HG03565 (cell line): ENCODE measurements at regions not wholly inside any gene's neighbourhood (a gene's known extent, or its start where the extent isn't known, plus 50 kb on each side); places are given as distances from the start of the nearest gene placed in this dataset.

Experiments used
- ATAC-seq: cut with Tn5 transposase; IDR thresholded peaks from one replicate; pipeline ENCODE4 v1.9.1; 2021; ENCODE audit warnings: mild to moderate bottlenecking, moderate library complexity; ENCODE audit not compliant: unreplicated experiment

- no peak for ATAC-seq
Measured at GRCh38 chr6:133818320-133818719, 70.6 kb upstream of the TCF21 start.

GRCh38 chr6:133820208-133820607 is 68.7 kb upstream of the TCF21 start:
- ATAC-seq: no peak

DNA sequence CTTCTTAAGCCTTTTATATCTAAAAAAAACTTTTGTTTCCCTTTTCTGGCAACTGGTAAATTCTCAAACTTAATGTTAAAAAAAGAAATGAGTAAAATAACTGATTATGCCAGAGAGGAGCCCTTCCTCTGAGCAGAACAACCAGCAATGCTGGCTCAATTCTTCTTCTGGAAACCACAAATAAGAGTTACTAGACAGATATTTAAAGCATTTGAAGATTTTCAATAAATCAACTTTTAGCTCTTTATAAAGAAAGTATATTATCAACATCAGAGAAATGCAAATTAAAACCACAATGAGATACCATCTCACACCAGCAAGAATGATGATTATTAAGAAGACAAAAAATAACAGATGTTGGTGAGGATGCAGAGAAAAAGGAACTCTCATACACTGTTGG is 61.1 kb upstream of the TCF21 start:
- ATAC-seq: no peak

DNA sequence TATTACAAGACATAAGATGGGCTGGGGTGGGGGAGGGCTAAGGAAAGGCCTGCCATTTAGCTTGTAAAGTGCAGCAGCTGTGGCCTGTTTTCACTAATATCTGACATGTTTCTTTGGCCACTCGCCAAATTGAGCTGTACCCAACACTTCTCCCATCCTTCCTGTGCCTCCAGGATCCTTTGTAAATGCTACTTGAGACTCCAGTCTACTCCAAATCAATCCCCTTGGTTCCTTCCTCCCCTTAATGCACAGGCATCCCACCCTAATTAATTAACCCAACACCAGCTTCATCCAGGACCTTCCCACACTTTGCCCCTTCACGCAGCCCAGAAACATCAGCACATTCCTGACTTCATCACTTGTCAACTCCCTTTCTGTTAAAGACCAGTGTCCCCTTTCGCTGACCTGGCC is 55.0 kb upstream of the TCF21 start:
- no peak for ATAC-seq

DNA sequence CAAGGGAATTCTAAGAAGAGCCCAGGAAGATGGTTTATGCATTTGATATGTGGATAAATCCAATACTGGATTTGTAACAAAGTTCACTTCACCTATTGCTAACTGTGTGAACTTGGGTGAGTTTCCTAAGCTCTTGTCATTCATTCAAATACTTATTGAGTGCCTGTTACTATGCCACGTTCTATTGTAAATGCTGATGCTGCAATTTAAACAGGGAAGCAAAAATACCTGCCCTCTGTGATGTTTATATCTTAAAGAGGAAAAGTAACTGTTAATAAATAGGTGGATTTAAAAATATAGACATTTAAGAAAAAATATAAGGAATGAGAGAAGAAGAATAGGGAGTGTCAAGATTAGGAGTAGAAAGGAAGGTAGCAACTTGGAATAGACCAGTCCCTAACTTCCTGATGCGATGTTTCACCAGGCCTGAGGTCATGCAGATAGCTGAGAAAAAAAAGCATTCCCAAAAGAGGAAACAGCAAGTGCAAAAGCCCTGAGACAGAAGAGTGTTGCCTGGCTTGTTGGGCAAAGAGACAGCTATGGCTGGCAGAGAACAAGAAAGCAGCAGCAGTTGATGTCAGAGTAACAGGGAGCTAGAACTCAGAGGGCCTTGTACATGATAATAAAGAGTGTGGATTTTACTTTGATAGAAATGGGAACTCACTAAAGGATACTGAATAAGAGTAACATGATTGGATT is 54.3 kb upstream of the TCF21 start:
- ATAC-seq: no peak

DNA sequence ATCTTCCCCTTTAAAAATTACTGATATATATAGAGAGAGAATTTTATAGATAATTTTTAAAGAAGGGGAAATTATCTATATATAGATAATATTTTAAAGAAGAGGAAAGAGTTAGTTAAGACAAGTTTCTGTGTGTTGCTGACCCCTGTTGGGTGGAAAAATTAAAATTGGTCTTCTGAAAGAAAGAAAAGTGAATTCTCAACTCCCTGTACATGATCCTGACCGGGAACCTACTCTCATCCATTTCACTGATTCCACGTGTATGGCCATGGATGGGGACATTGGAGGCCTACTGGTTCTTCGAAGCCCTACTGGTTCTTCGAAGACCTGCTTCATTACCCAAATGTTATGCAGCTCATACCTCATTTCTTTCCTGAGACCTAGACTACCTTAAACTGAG is 53.0 kb upstream of the TCF21 start:
- ATAC-seq: no peak

DNA sequence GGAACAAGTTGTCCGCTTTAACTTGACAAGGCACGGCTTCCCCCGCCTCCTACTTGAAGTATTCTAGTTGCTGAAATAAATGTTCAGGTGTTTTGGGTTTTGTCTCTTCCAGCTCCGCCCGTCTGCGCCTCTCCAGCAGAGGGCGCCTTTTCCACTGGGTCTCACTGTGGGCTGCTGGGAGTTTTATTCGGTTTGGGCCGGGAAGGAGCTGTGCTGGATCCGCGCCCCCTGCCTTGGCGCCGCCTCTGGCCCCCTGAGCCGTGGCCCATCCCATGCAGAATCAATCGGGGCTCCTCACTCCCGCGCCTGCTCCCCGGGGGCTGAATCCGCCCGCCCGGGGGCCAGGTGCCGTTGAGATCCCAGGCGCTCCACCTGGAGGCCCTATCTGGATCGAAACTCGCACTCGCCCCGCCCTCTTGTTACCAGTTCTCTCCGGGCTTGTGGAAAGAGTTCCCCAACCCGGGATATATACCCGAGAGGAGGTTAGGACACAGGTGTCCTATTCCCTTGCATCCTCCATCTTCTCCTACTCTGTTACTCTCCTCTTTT is 51.0 kb upstream of the TCF21 start:
- peak; percentile 64 for ATAC-seq
